ENCODE measurements at regions not wholly inside any gene's neighbourhood (a gene's known extent, or its start where the extent isn't known, plus 50 kb on each side); places are given as distances from the start of the nearest gene placed in this dataset.

GRCh38 chr4:138680256-138680655 is 335.3 kb upstream of the NOCT start:
- TF ChIP-seq CTCF (IDR thresholded peaks at IDR 0.05) (no peak), POLR2A (IDR thresholded peaks at IDR 0.05) (no peak), EP300 (IDR thresholded peaks at IDR 0.05) (no peak)
